IMR-90 (cell line): ENCODE measurements at regions not wholly inside any gene's neighbourhood (a gene's known extent, or its start where the extent isn't known, plus 50 kb on each side); places are given as distances from the start of the nearest gene placed in this dataset.

ENCODE experiments used
- CEBPB ChIP-seq: IDR thresholded peaks from 2 replicates; pipeline ENCODE4 v1.6.1; 2012; ENCODE audit warnings: low read depth, low read length, improper control_type of control experiment
- CHD1 ChIP-seq: IDR thresholded peaks from 2 replicates; pipeline ENCODE4 v1.6.1; 2012; ENCODE audit warnings: low read depth, low read length, improper control_type of control experiment
- POLR2A ChIP-seq: IDR thresholded peaks from 2 replicates; pipeline ENCODE4 v1.6.1; 2012; ENCODE audit warnings: mild to moderate bottlenecking, low read depth, low read length
- RAD21 ChIP-seq: IDR thresholded peaks from 2 replicates; pipeline ENCODE4 v1.6.1; 2012; ENCODE audit warnings: low read length, improper control_type of control experiment
- RFX5 ChIP-seq: IDR thresholded peaks from 2 replicates; pipeline ENCODE4 v1.8.0; 2012; ENCODE audit warnings: low read depth, mild to moderate bottlenecking, low read length, moderate library complexity
- TF ChIP-seq, protein P1 (sequence below): conservative IDR thresholded peaks from 2 replicates; pipeline ENCODE4 v1.5.1; 2012; ENCODE audit warnings: mild to moderate bottlenecking, low read depth, low read length, improper control_type of control experiment

GRCh38 chr6:93785694-93786030 is 366.3 kb upstream of the EPHA7 start:
- TF ChIP-seq POLR2A, result no peak
- no peak for TF ChIP-seq RAD21
- TF ChIP-seq, protein P1, sequence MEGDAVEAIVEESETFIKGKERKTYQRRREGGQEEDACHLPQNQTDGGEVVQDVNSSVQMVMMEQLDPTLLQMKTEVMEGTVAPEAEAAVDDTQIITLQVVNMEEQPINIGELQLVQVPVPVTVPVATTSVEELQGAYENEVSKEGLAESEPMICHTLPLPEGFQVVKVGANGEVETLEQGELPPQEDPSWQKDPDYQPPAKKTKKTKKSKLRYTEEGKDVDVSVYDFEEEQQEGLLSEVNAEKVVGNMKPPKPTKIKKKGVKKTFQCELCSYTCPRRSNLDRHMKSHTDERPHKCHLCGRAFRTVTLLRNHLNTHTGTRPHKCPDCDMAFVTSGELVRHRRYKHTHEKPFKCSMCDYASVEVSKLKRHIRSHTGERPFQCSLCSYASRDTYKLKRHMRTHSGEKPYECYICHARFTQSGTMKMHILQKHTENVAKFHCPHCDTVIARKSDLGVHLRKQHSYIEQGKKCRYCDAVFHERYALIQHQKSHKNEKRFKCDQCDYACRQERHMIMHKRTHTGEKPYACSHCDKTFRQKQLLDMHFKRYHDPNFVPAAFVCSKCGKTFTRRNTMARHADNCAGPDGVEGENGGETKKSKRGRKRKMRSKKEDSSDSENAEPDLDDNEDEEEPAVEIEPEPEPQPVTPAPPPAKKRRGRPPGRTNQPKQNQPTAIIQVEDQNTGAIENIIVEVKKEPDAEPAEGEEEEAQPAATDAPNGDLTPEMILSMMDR, result no peak
- TF ChIP-seq CEBPB, result no peak
- TF ChIP-seq RFX5, result no peak
- no peak for TF ChIP-seq CHD1
